ENCODE measurements at regions not wholly inside any gene's neighbourhood (a gene's known extent, or its start where the extent isn't known, plus 50 kb on each side); places are given as distances from the start of the nearest gene placed in this dataset.

- H3K27me3 ChIP-seq (ENCODE audit: low read length) = no peaks in the 10 kb centered on the region
- no peak overlapping the region for H3K4me3 ChIP-seq (ENCODE audit: insufficient read depth, low read length, poor library complexity, severe bottlenecking)
- no peaks in the 10 kb centered on the region for H3K79me2 ChIP-seq (ENCODE audit: insufficient read depth, low read length)
- H3K9ac ChIP-seq (ENCODE audit: low read length) = no peak overlapping the region
- H3K36me3 ChIP-seq (ENCODE audit: low read length) = no peaks in the 10 kb centered on the region
- H2AFZ ChIP-seq (ENCODE audit: low read depth, low read length, severe bottlenecking) = no peak overlapping the region
- TF ChIP-seq EZH2phosphoT487 (conservative IDR thresholded peaks at IDR 0.05; ENCODE audit: low read length) (no peak), CTCF (IDR thresholded peaks at IDR 0.05; ENCODE audit: insufficient read depth, low read length, poor library complexity, severe bottlenecking) (no peak)
- H3K4me2 ChIP-seq (ENCODE audit: low read depth, low read length, poor library complexity, severe bottlenecking) = no peak overlapping the region
- H4K20me1 ChIP-seq (ENCODE audit: low read depth, low read length) = no peaks in the 10 kb centered on the region
- H3F3A ChIP-seq (ENCODE audit: insufficient read depth) = no peaks in the 10 kb centered on the region
- no peaks in the 10 kb centered on the region for H3K9me2 ChIP-seq (replicated peaks; ENCODE audit: insufficient read depth, low read length)
- H3K27ac ChIP-seq (ENCODE audit: low read depth, low read length) = no peak overlapping the region
- H3K9me3 ChIP-seq (ENCODE audit: insufficient read depth, low read length) = no peaks in the 10 kb centered on the region
Measured at GRCh38 chrX:65607070-65607742, 60.2 kb upstream of the MSN start.

- Histone ChIP-seq H4K20me1 (ENCODE audit: low read depth, low read length) (no peaks in the 10 kb centered on the region), H3K4me2 (ENCODE audit: low read depth, low read length, poor library complexity, severe bottlenecking) (no peak overlapping the region), H3K27ac (ENCODE audit: low read depth, low read length) (no peak overlapping the region), H3K4me3 (ENCODE audit: insufficient read depth, low read length, poor library complexity, severe bottlenecking) (no peak overlapping the region), H3F3A (ENCODE audit: insufficient read depth) (no peaks in the 10 kb centered on the region), H3K9ac (ENCODE audit: low read length) (no peak overlapping the region), H3K9me2 (replicated peaks; ENCODE audit: insufficient read depth, low read length) (no peaks in the 10 kb centered on the region), H3K79me2 (ENCODE audit: insufficient read depth, low read length) (no peaks in the 10 kb centered on the region), H3K36me3 (ENCODE audit: low read length) (no peaks in the 10 kb centered on the region), H2AFZ (ENCODE audit: low read depth, low read length, severe bottlenecking) (no peak overlapping the region), H3K27me3 (ENCODE audit: low read length) (no peaks in the 10 kb centered on the region), H3K9me3 (ENCODE audit: insufficient read depth, low read length) (no peaks in the 10 kb centered on the region)
- TF ChIP-seq CTCF (IDR thresholded peaks at IDR 0.05; ENCODE audit: insufficient read depth, low read length, poor library complexity, severe bottlenecking) = no peak
Measured at GRCh38 chrX:65602221-65602560, 65.3 kb upstream of the MSN start.

- H2AFZ ChIP-seq (ENCODE audit: low read depth, low read length, severe bottlenecking) = no peak overlapping the region
- no peak overlapping the region for H3K27ac ChIP-seq (ENCODE audit: low read depth, low read length)
- H3K4me2 ChIP-seq (ENCODE audit: low read depth, low read length, poor library complexity, severe bottlenecking) = no peak overlapping the region
- H3K36me3 ChIP-seq (ENCODE audit: low read length) = no peaks in the 10 kb centered on the region
- no peaks in the 10 kb centered on the region for H4K20me1 ChIP-seq (ENCODE audit: low read depth, low read length)
- H3K27me3 ChIP-seq (ENCODE audit: low read length) = no peaks in the 10 kb centered on the region
- no peaks in the 10 kb centered on the region for H3K9me3 ChIP-seq (ENCODE audit: insufficient read depth, low read length)
- TF ChIP-seq CTCF (IDR thresholded peaks at IDR 0.05; ENCODE audit: insufficient read depth, low read length, poor library complexity, severe bottlenecking) (no peak), EZH2phosphoT487 (conservative IDR thresholded peaks at IDR 0.05; ENCODE audit: low read length) (no peak)
- no peak overlapping the region for H3K9ac ChIP-seq (ENCODE audit: low read length)
- no peaks in the 10 kb centered on the region for H3K9me2 ChIP-seq (replicated peaks; ENCODE audit: insufficient read depth, low read length)
- H3K4me3 ChIP-seq (ENCODE audit: insufficient read depth, low read length, poor library complexity, severe bottlenecking) = no peak overlapping the region
- H3K79me2 ChIP-seq (ENCODE audit: insufficient read depth, low read length) = no peaks in the 10 kb centered on the region
- H3F3A ChIP-seq (ENCODE audit: insufficient read depth) = no peaks in the 10 kb centered on the region
Measured at GRCh38 chrX:65601530-65602220, 65.8 kb upstream of the MSN start.
